ENCODE measurements at regions not wholly inside any gene's neighbourhood (a gene's known extent, or its start where the extent isn't known, plus 50 kb on each side); places are given as distances from the start of the nearest gene placed in this dataset.

DNA sequence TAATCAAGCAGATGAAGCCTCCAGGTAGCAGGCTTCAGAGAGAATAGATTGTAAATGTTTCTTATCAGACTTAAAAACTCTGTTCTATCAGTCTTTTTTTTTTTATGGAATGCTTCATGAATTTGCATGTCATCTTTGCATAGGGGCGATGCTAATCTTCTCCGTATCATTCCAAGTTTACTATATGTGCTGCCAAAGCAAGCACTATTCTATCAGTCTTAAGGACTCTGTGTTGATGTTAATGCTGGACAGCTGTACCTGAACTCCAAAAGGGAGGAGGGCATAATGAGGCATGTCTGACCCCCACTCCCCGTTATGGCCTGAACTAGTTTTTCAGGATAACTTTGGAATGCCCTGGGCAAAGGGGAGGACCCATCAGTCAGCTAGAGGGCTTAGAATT, 66.8 kb upstream of the PRRC2C start:
- DNase-seq = no peak
- H3F3A ChIP-seq (ENCODE audit: insufficient read depth, low read length) = 0 out of 2 replicates have a peak, but pooled peaks cover 3% of the 10 kb centered on the region
- no peak overlapping the region for H3K4me2 ChIP-seq (ENCODE audit: low read depth, low read length)
- H3K9ac ChIP-seq (ENCODE audit: low read length) = no peak overlapping the region
- no peaks in the 10 kb centered on the region for H3K79me2 ChIP-seq (ENCODE audit: low read length)
- H4K20me1 ChIP-seq (ENCODE audit: insufficient read depth, low read length) = no peaks in the 10 kb centered on the region
- no peaks in the 10 kb centered on the region for H3K36me3 ChIP-seq (replicated peaks; ENCODE audit: insufficient read depth, low read length)
- no peak overlapping the region for H3K27ac ChIP-seq (ENCODE audit: low read length)
- H3K4me3 ChIP-seq (ENCODE audit: low read length) = no peak overlapping the region
- H3K9me2 ChIP-seq (replicated peaks; ENCODE audit: insufficient read depth, low read length) = no peaks in the 10 kb centered on the region
- H3K4me1 ChIP-seq (ENCODE audit: low read length) = peaks cover 7% of the 10 kb centered on the region; the same call in 1 of the 2 replicates
- H3K27me3 ChIP-seq (replicated peaks; ENCODE audit: insufficient read depth, low read length) = no peaks in the 10 kb centered on the region
- TF ChIP-seq EZH2 (optimal IDR thresholded peaks at IDR 0.05; ENCODE audit: low read depth, low read length) (no peak), EZH2phosphoT487 (IDR thresholded peaks at IDR 0.05; ENCODE audit: low read length) (no peak)
- TF ChIP-seq, protein P1, sequence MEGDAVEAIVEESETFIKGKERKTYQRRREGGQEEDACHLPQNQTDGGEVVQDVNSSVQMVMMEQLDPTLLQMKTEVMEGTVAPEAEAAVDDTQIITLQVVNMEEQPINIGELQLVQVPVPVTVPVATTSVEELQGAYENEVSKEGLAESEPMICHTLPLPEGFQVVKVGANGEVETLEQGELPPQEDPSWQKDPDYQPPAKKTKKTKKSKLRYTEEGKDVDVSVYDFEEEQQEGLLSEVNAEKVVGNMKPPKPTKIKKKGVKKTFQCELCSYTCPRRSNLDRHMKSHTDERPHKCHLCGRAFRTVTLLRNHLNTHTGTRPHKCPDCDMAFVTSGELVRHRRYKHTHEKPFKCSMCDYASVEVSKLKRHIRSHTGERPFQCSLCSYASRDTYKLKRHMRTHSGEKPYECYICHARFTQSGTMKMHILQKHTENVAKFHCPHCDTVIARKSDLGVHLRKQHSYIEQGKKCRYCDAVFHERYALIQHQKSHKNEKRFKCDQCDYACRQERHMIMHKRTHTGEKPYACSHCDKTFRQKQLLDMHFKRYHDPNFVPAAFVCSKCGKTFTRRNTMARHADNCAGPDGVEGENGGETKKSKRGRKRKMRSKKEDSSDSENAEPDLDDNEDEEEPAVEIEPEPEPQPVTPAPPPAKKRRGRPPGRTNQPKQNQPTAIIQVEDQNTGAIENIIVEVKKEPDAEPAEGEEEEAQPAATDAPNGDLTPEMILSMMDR (IDR thresholded peaks at IDR 0.05; ENCODE audit: low read length) = no peak
- no peaks in the 10 kb centered on the region for H3K9me3 ChIP-seq (replicated peaks; ENCODE audit: insufficient read depth, low read length)
- no peak overlapping the region for H2AFZ ChIP-seq (ENCODE audit: low read length)

DNA sequence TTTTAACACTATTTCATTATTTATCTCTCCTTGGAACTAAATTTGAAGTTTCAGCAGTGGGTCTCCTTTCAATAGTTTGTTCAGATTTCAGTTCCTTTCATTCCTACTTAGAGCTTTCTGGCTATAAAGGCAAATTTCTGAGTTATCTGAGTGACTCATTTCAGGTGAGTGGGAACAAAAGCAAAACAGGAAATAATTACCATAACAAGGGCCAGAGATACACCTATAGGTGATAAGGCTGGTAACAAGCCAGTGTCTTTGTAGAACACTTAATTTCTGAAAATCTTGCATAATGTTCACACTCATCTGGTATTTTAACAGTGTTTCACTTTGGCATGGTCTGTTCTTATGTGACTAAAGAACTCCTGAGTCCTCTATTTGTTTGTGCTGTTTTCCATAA, 64.5 kb upstream of the PRRC2C start:
- Histone ChIP-seq H3K4me3 (ENCODE audit: low read length) (no peak overlapping the region), H3K27me3 (replicated peaks; ENCODE audit: insufficient read depth, low read length) (no peaks in the 10 kb centered on the region), H3K36me3 (replicated peaks; ENCODE audit: insufficient read depth, low read length) (no peaks in the 10 kb centered on the region), H4K20me1 (ENCODE audit: insufficient read depth, low read length) (no peaks in the 10 kb centered on the region), H2AFZ (ENCODE audit: low read length) (no peak overlapping the region), H3K9ac (ENCODE audit: low read length) (no peak overlapping the region), H3K27ac (ENCODE audit: low read length) (peak overlapping the region; percentile 5; the same call in 1 of the 2 replicates), H3K4me2 (ENCODE audit: low read depth, low read length) (no peak overlapping the region), H3F3A (ENCODE audit: insufficient read depth, low read length) (0 out of 2 replicates have a peak, but pooled peaks cover 3% of the 10 kb centered on the region), H3K9me2 (replicated peaks; ENCODE audit: insufficient read depth, low read length) (no peaks in the 10 kb centered on the region), H3K4me1 (ENCODE audit: low read length) (peaks cover 7% of the 10 kb centered on the region; the same call in 1 of the 2 replicates), H3K9me3 (replicated peaks; ENCODE audit: insufficient read depth, low read length) (no peaks in the 10 kb centered on the region), H3K79me2 (ENCODE audit: low read length) (no peaks in the 10 kb centered on the region)
- DNase-seq = peak; percentile 34
- TF ChIP-seq EZH2phosphoT487 (IDR thresholded peaks at IDR 0.05; ENCODE audit: low read length) = no peak
- TF ChIP-seq, protein P1 (IDR thresholded peaks at IDR 0.05; ENCODE audit: low read length) = no peak
- no peak for TF ChIP-seq EZH2 (optimal IDR thresholded peaks at IDR 0.05; ENCODE audit: low read depth, low read length)

DNA sequence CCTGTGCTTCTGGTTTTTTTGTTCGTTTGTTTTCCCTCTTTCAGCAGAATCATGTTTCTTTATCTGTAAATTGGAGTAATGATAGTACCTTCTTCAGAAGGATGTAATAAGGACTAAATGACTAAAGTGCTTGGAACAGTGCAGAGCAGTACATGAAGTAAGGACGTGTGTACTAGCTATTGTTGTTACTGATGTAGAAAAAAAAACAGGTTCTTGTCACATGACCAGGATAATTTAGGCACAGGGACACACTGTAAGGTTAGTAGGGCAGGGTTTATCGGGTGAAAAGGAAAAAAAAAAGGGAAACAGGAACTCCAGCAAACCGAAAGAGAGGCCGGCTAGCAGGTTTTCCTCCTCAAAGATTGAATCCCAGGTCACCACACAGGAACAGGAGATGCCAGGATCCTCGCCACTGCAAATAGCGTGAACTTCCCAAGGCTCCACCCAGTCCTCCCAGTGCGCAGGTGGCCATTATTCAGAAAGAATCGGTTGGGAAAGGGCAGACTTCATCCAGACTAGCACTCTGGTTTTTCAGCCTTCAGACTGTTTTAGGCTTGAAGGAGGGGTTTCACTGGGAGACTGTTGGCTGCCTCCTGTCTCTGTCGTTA, 63.8 kb upstream of the PRRC2C start:
- Histone ChIP-seq H3K79me2 (ENCODE audit: low read length) (no peaks in the 10 kb centered on the region), H3K27me3 (replicated peaks; ENCODE audit: insufficient read depth, low read length) (no peaks in the 10 kb centered on the region), H3K9me2 (replicated peaks; ENCODE audit: insufficient read depth, low read length) (no peaks in the 10 kb centered on the region), H4K20me1 (ENCODE audit: insufficient read depth, low read length) (no peaks in the 10 kb centered on the region), H3K9ac (ENCODE audit: low read length) (no peak overlapping the region), H3K4me1 (ENCODE audit: low read length) (peaks cover 7% of the 10 kb centered on the region; the same call in 1 of the 2 replicates), H2AFZ (ENCODE audit: low read length) (no peak overlapping the region), H3K4me3 (ENCODE audit: low read length) (no peak overlapping the region), H3K27ac (ENCODE audit: low read length) (no peak overlapping the region), H3F3A (ENCODE audit: insufficient read depth, low read length) (0 out of 2 replicates have a peak, but pooled peaks cover 3% of the 10 kb centered on the region), H3K4me2 (ENCODE audit: low read depth, low read length) (no peak overlapping the region), H3K36me3 (replicated peaks; ENCODE audit: insufficient read depth, low read length) (no peaks in the 10 kb centered on the region), H3K9me3 (replicated peaks; ENCODE audit: insufficient read depth, low read length) (no peaks in the 10 kb centered on the region)
- TF ChIP-seq EZH2phosphoT487 (IDR thresholded peaks at IDR 0.05; ENCODE audit: low read length) = no peak
- no peak for TF ChIP-seq EZH2 (optimal IDR thresholded peaks at IDR 0.05; ENCODE audit: low read depth, low read length)
- TF ChIP-seq, protein P1 (IDR thresholded peaks at IDR 0.05; ENCODE audit: low read length) = no peak
- no peak for DNase-seq

All from MM.1S (cell line).